HG03066 (cell line): ENCODE measurements at regions not wholly inside any gene's neighbourhood (a gene's known extent, or its start where the extent isn't known, plus 50 kb on each side); places are given as distances from the start of the nearest gene placed in this dataset.

Experiments used
- ATAC-seq: cut with Tn5 transposase; IDR thresholded peaks from one replicate; pipeline ENCODE4 v1.9.1; 2021; ENCODE audit warnings: low read depth; ENCODE audit not compliant: unreplicated experiment

GRCh38 chr10:78752221-78752620 lies 316.5 kb upstream of the ZMIZ1 start:
- no peak for ATAC-seq

DNA sequence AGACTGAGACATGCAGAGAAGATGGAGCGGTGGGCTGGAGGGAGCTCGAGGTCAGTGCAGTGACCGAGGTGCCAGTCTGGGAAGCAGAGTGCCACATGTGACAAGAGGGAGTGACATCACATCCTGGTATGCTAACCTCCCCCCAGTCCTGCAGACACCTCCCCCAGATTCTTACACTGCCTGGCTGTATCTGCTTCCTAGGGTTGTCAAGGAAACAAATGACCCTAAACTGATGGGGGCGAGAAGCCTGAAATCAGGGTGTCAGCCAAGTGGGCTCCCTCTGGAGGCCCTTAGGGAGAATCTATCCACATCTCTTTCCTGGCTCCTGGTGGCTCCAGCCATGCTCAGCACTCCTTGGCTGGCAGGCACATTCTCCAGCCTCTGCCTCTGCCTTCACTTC lies 316.1 kb upstream of the ZMIZ1 start:
- no peak for ATAC-seq

DNA sequence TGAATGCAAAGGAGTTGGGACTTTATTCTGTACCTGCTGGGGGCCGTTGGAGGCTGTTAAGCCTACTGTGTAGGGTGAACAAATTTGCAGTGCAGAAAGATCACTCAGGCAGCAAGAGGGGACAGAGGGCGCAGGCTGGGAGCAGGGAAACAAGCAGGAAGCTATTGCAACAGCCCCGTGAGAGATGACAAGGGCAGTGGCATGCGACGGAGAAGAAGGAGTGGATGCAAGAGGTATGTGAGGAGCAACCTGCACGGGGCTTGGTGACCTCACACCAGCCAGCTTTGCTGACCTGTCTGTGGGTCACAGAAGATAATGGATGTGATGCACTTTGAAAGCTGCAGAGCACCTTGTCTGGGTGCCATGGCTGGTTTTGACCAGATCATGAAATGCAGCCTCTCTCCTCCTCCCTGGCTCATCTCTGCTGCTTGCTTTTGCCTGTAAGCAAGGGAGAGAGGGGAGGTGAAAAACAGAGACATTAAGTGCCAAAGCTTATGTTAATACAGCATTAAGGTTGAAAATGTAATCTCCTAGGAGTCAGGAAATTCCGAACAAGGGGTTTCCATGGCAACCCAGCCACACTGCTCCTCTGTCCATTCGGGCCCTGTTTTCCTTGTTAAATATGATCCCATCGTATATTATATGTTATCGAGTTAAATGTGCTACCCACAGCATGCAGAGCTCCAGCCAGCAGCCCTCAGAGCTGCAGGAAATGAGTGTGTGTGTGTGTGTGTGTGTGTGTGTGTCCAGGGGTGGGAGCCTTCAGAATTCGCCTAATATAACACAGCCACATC lies 314.3 kb upstream of the ZMIZ1 start:
- ATAC-seq = no peak

DNA sequence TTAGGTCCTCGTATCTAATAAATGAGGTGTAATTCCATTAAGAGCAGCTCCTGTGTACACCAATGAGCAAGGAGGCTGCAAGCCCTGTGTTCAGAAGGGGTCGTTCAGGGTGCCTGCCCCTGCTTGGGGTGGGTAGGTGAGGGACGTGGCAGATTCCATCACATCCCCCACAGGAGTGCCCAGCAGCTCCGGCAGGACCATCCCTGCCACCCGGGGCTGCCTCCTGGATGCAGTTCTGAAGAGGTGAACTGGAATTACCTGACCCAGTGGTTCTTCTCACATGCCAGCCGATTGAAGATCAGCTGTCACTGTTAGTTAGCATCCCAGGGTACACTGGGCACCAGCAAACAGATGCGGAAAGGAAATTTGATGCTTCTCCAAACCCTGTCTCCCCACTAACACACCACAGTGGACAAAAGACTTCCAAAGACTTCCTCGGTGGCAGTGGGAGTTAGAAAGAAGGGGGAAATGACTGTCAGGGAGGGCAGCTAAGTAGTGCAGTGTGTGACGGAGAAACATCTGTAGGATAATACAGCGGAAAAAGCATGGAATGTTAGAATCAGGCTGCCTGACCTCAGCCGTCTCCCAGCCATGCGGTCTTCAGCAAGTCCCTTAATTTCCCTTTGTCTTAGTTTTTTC lies 313.6 kb upstream of the ZMIZ1 start:
- no peak for ATAC-seq

GRCh38 chr10:78755877-78756455 lies 312.8 kb upstream of the ZMIZ1 start:
- no peak for ATAC-seq

- no peak for ATAC-seq
Observed at GRCh38 chr10:78756604-78757343, 312.0 kb upstream of the ZMIZ1 start.

- no peak for ATAC-seq
Observed at GRCh38 chr10:78757344-78757925, 311.3 kb upstream of the ZMIZ1 start.

DNA sequence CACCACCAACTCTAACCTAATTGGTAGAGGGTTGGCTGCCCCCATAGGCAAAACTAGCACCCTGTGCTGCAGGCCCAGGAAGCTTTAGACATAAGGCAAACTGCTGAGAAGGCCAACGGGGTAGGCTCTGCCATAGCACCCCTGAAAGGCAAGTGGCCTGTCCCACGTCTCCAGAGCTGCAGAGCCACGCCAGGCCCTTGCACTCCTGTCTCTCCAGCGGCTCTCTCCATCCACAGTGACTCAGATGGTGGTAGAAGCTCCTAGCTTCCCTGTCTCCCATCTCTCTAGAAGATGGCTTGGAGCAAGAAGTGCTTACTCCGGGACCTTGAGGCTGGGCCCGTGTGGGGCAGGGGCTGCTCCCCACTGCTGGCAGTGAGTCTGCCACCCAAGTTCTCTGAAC lies 310.6 kb upstream of the ZMIZ1 start:
- no peak for ATAC-seq

DNA sequence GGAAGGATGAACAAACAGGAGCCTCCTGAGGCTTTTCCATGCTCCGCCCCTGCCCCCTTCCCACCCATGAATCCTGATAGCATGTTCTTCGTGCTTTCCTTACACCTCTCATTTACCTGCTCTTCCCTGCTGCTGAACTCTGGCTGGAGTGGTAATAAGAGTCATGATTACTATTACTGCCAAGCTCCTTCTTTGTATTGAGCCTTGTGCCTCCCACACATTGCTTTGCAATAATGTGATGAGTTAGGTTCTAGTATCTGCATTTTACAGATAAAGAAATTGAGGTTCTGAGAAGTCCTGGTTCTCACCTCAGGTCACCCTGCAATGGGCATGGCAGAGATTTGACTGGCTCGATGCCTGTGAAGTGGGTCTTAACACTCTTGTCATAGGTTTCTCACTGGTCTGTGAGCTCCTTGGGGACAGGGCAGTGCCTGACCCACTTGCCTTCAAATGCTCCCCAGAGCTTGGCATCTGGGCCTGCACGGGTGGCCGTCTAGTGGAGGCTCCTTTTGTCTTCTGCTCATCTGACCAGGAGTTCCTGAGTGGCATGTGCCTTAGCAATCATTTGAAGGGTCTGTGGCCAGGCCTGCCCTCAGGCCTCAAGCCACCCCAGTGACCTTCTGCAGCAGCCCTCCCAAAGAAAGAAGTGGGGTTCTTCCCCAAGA lies 309.2 kb upstream of the ZMIZ1 start:
- no peak for ATAC-seq

DNA sequence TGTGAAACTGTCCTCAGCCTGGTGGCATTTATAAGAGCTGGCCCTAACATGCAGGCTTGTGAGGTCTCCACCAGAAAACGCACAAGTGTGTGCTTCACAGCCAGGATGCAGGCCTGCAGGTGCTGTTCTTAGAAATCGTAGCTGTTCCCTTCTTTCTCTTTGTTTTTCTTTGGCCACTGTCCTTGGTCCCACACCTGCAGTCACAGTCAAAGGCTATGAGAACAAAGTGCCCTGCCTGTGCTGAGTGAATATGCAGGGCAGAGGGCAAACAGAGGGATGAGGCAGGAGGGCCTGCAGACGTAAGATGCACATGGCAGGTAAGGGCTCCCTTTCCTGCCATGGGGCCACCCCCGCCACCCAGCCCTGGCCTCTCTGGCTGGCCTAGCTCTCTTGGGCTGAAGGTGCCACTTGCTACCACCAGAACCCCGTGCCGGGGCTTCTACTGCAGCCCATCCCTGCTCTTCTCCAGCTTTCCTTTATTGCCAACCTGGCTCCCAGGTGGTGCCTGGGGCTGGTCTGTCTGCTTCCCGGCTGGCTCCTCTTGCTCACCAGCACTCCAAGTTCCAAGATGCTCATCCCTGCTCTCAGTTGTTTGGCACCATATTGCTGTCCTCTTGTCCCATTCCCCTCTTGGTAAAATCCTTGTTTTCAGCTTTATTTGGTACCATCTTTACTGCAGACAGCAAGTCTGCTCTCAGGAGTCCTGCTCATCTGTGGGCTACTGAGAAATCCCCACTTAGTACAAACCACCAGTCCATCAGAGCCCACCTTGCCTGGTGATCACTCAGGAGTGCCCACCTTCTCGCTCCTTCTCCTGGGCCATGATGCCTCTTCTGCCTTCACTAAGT lies 308.1 kb upstream of the ZMIZ1 start:
- ATAC-seq = no peak

DNA sequence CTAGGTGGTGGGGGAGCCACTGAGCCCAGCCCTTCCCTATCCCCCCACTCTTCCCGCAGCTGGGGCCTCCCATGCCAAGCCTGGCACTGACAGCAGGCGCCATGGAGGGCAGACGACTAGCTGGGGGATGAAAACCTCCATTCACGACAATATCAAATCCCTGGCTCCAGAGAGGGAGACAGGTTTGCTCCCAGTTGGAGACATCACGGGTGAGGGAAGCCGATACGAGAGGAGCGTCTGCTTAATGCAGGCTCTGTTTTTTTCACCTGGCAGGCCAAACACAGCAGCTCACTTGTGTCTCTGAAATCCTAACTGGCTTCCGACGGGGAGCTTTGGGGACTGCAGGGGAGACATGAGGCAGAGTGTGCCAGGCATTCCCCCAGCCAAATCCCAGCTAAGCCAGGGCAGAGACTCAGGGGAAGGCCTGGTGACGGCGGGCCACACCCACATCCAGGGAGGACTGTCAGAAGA lies 307.4 kb upstream of the ZMIZ1 start:
- no peak for ATAC-seq

- ATAC-seq = no peak
Observed at GRCh38 chr10:78762086-78762630, 306.6 kb upstream of the ZMIZ1 start.

DNA sequence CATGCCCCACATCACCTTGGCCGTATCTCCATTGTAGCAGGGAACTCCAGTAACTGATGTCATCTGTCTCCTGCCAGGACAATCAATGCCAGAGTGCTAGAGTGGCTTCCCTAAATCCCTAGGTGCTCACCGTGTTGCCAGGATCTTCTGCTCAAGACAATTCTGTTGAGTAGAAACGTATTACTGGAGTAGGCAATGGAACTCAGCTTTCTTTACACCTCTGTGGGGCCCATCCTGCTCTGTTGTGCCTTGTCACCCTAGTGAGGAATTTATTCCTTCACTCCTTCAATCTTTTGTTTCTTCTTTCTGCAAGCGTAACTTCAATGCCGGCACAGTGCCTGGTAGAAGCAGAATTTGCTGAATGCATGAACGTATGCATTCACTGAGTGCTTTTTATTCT lies 305.5 kb upstream of the ZMIZ1 start:
- no peak for ATAC-seq

DNA sequence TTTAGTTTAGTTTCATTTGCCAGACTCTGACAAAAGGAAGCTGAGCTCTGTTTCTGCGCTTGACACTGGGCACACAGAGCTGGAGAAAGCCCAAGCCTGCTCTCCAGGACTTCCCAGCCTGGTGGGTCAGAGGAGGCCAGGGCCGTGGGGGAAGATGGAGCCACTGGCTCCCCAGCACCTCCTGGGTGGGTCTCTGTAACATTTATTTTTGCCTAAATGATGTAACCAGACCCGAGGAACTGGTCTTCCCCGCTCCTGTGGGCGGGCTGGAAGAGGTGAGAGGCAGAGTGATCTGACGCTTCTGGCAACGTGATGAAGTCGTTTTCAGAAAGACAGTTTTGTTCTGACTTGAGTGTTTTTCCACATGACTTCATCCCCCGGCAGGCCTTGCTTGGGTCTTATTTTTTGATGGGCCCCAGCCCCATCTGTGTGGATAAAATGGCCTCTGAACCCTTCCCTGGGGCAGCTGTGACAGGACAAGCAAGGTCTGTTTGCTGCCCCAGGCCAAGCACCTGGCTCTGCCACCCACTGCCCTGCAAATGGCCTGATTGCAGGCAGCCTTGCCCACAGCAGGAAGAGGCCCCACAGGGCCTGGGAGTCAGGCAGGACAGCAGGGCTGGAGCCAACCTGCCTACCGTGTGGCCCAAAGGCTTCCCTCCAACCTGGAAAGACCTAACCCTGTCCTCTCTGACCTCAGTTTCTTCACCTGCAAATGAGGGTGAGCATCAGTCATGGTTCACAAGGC lies 304.9 kb upstream of the ZMIZ1 start:
- ATAC-seq = no peak

GRCh38 chr10:78764436-78764835 lies 304.3 kb upstream of the ZMIZ1 start:
- ATAC-seq = no peak

GRCh38 chr10:78764846-78765430 lies 303.8 kb upstream of the ZMIZ1 start:
- ATAC-seq = no peak

DNA sequence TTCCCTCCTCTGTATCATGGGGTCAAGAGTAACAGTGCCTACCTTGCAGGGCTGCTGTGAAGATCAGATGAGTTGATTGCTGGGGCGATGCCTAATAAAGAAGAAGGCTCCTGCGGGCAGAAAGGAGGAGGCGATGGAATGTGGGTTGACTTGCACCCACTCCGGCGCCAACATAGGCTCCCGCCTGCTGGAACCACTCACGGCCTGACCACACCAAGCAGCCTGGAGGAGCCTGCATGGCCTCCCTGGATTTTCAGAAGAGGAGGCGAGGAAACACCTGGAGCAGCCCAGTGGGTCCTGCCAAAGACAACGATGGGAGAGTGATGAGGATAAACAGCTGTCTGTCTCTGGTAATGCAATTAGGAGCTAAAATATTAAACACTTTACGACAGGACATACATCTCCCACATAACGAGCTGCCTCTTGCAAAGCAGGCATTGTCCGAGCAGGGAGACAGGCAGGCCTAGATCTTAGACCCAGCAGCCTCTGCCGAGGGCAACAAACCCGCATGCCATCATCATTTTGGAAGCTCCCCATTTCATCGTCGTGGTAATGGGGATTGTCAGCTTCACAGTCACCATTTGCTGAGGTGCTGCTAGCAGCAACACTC lies 302.9 kb upstream of the ZMIZ1 start:
- no peak for ATAC-seq

DNA sequence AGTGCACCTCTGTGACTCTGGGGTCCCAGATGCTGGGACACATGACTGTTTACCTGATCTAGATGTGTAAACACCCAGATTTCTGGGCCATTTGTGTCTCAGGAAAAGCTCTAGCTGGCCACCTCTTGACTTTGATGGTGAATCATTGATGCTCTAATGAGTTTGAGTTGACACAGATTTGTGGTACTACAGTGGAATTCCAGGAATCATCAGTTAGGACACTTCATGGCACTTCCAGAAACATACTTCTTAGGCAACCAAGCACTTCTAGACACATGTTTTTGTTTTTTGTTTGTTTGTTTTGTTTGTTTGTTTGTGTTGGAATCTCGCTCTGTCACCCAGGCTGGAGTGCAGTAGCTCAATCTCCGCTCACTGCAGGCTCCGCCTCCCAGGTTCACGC lies 302.2 kb upstream of the ZMIZ1 start:
- ATAC-seq = no peak
